ENCODE measurements at regions not wholly inside any gene's neighbourhood (a gene's known extent, or its start where the extent isn't known, plus 50 kb on each side); places are given as distances from the start of the nearest gene placed in this dataset.

GRCh38 chr3:162217647-162218046 is 721.0 kb downstream of the OTOL1 start:
- ChIA-PET CTCF (no interaction called here), RAD21 (ENCODE audit: low non-redundant PET in 1 of 2, low total read pairs in 2 of 2, uncharacterized antibody in 2 of 2, unreplicated experiment in 2 of 2) (no interaction called here), POLR2A (no interaction called here)
- no peak overlapping the region for H3K4me3 ChIP-seq (replicated peaks in 1 of 2; ENCODE audit: low read depth in 1 of 2, low read length in 2 of 2)
- TF ChIP-seq, protein P1, sequence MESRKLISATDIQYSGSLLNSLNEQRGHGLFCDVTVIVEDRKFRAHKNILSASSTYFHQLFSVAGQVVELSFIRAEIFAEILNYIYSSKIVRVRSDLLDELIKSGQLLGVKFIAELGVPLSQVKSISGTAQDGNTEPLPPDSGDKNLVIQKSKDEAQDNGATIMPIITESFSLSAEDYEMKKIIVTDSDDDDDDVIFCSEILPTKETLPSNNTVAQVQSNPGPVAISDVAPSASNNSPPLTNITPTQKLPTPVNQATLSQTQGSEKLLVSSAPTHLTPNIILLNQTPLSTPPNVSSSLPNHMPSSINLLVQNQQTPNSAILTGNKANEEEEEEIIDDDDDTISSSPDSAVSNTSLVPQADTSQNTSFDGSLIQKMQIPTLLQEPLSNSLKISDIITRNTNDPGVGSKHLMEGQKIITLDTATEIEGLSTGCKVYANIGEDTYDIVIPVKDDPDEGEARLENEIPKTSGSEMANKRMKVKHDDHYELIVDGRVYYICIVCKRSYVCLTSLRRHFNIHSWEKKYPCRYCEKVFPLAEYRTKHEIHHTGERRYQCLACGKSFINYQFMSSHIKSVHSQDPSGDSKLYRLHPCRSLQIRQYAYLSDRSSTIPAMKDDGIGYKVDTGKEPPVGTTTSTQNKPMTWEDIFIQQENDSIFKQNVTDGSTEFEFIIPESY (IDR thresholded peaks at IDR 0.05; ENCODE audit: extremely low read depth, insufficient replicate concordance, low read length) = no peak
- TF ChIP-seq, protein P2, sequence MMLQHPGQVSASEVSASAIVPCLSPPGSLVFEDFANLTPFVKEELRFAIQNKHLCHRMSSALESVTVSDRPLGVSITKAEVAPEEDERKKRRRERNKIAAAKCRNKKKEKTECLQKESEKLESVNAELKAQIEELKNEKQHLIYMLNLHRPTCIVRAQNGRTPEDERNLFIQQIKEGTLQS (IDR thresholded peaks at IDR 0.05) = no peak
- TF ChIP-seq YY1 (IDR thresholded peaks at IDR 0.05; ENCODE audit: extremely low read depth, insufficient replicate concordance, low read depth, low read length) (no peak), REST (IDR thresholded peaks at IDR 0.05; ENCODE audit: low read depth) (no peak), CEBPB (IDR thresholded peaks at IDR 0.05; ENCODE audit: low read depth) (no peak), MAX (IDR thresholded peaks at IDR 0.05) (no peak), FOSL1 (IDR thresholded peaks at IDR 0.05; ENCODE audit: low read depth) (no peak), SRF (IDR thresholded peaks at IDR 0.05; ENCODE audit: low read depth) (no peak), POLR2AphosphoS5 (IDR thresholded peaks at IDR 0.05; ENCODE audit: low read depth, low read length) (no peak), EZH2 (IDR thresholded peaks at IDR 0.05) (no peak), EGR1 (IDR thresholded peaks at IDR 0.05; ENCODE audit: low read depth) (no peak), CBX3 (IDR thresholded peaks at IDR 0.05; ENCODE audit: low read depth) (no peak), SIN3A (IDR thresholded peaks at IDR 0.05; ENCODE audit: low read depth) (no peak), JUND (IDR thresholded peaks at IDR 0.05) (no peak), SP1 (IDR thresholded peaks at IDR 0.05; ENCODE audit: low read depth) (no peak), RAD21 (IDR thresholded peaks at IDR 0.05; ENCODE audit: low read depth) (no peak), EZH2phosphoT487 (IDR thresholded peaks at IDR 0.05; ENCODE audit: borderline replicate concordance) (no peak), POLR2A (IDR thresholded peaks at IDR 0.05; ENCODE audit: borderline replicate concordance, extremely low read depth, insufficient read depth, insufficient read length) (no peak)
- TF ChIP-seq, protein P3, sequence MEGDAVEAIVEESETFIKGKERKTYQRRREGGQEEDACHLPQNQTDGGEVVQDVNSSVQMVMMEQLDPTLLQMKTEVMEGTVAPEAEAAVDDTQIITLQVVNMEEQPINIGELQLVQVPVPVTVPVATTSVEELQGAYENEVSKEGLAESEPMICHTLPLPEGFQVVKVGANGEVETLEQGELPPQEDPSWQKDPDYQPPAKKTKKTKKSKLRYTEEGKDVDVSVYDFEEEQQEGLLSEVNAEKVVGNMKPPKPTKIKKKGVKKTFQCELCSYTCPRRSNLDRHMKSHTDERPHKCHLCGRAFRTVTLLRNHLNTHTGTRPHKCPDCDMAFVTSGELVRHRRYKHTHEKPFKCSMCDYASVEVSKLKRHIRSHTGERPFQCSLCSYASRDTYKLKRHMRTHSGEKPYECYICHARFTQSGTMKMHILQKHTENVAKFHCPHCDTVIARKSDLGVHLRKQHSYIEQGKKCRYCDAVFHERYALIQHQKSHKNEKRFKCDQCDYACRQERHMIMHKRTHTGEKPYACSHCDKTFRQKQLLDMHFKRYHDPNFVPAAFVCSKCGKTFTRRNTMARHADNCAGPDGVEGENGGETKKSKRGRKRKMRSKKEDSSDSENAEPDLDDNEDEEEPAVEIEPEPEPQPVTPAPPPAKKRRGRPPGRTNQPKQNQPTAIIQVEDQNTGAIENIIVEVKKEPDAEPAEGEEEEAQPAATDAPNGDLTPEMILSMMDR (IDR thresholded peaks at IDR 0.05 in 2 of 3, conservative IDR thresholded peaks at IDR 0.05 in 1 of 3; ENCODE audit: borderline replicate concordance in 1 of 3, insufficient read depth in 1 of 3, low read depth in 2 of 3, low read length in 2 of 3) = no peak
- no peak overlapping the region for H3K27ac ChIP-seq (ENCODE audit: low read depth, low read length)
- intact Hi-C loops (cut with micrococcal nuclease) = no loop called here
- H3K27me3 ChIP-seq (ENCODE audit: insufficient read depth, low read length) = no peaks in the 10 kb centered on the region
- no TSS peak for BruUV-seq (replicated peaks)
- no peaks in the 10 kb centered on the region for H4K20me1 ChIP-seq (ENCODE audit: insufficient read depth)
- ATAC-seq (no peak), DNase-seq (ENCODE audit: low read depth, low spot score) (no peak)
- H2AFZ ChIP-seq (ENCODE audit: low read depth, low read length, poor library complexity, severe bottlenecking) = no peak overlapping the region
- H3K9me3 ChIP-seq (ENCODE audit: control insufficient read depth in 1 of 2, insufficient read depth in 1 of 2, low read depth in 1 of 2, low read length in 2 of 2) = no peaks in the 10 kb centered on the region
- H3K4me2 ChIP-seq (ENCODE audit: low read length) = no peak overlapping the region
- H3K4me1 ChIP-seq (ENCODE audit: control insufficient read depth in 1 of 2, insufficient read depth in 2 of 2, low read length in 2 of 2) = no peaks in the 10 kb centered on the region
- H3K79me2 ChIP-seq (ENCODE audit: insufficient read depth, low read length) = no peaks in the 10 kb centered on the region
- no peaks in the 10 kb centered on the region for H3K36me3 ChIP-seq (ENCODE audit: control insufficient read depth in 1 of 2, insufficient read depth in 2 of 2, low read length in 2 of 2)
- H3K9ac ChIP-seq (ENCODE audit: low read length) = no peak overlapping the region
- H3K9me2 ChIP-seq (ENCODE audit: insufficient read depth) = no peaks in the 10 kb centered on the region

Data from HCT116 (cell line).